K562 (cell line): ENCODE measurements at regions not wholly inside any gene's neighbourhood (a gene's known extent, or its start where the extent isn't known, plus 50 kb on each side); places are given as distances from the start of the nearest gene placed in this dataset.

ENCODE experiments used
- ATAC-seq: fragments of 200-7000 bp; cut with Tn5 transposase; 3 replicates; pipeline ENCODE4 v1.9.1; 2020; ENCODE audit warnings: moderate library complexity
- BruUV-seq: library from RNA; stranded (reverse); fragments of 400-500 nt; replicated peaks from 2 replicates; lab custom pipeline; 2021; lab: Mats Ljungman, UMichigan
- CTCF ChIA-PET: fragments of 300-600 bp; formaldehyde crosslinking; extraction: SDS; loops from one replicate; lab custom pipeline; 2021; ENCODE audit warnings: low intra/inter-chr PET ratio; lab: Yijun Ruan, JAX
- POLR2A ChIA-PET: fragments of 300-600, 350-650 bp; sonication (Branson Sonifier 250); formaldehyde crosslinking; extraction: SDS; loops from one replicate; lab custom pipeline; 2021; ENCODE audit warnings: antibody characterized with exemption, inconsistent platforms; lab: Yijun Ruan, JAX
- DNase-seq, 4 experiments: peaks; one replicate each; pipeline versions ENCODE4 v3.0.0 to v3.0.0-alpha.2; 2011 to 2018; ENCODE audit warnings: low spot score in 3 of 4, mixed read lengths in 3 of 4; ENCODE audit errors: extremely low read depth in 1 of 4
- FAIRE-seq: peaks from 2 replicates; lab custom pipeline; 2011; peaks lifted over from hg19 to GRCh38; lab: Jason Lieb, UNC
- H2AFZ ChIP-seq: 2 replicates; pipeline ENCODE4 v1.6.0; 2011; ENCODE audit warnings: low read depth, low read length, control low read depth, inconsistent platforms
- H3K27ac ChIP-seq: fragments of 200-600 bp; 3 replicates; pipeline ENCODE4 v1.8.0; 2011; ENCODE audit warnings: low read depth, mild to moderate bottlenecking, control low read depth, inconsistent platforms, low read length, moderate library complexity, mixed read lengths; ENCODE audit errors: extremely low read depth
- H3K27me3 ChIP-seq, 2 experiments: fragments of 300-600 bp in 1 of 2; 2 replicates in 1 of 2; 3 replicates in 1 of 2; pipeline versions ENCODE4 v1.6.0 to v1.8.0; 2011; ENCODE audit warnings: inconsistent platforms in 2 of 2, low read length in 2 of 2, mild to moderate bottlenecking in 1 of 2, mixed read lengths in 1 of 2, moderate library complexity in 1 of 2; ENCODE audit not compliant: control insufficient read depth in 2 of 2, insufficient read depth in 2 of 2
- H3K36me3 ChIP-seq: fragments of 300-600 bp; 3 replicates; pipeline ENCODE4 v1.8.0; 2011; ENCODE audit warnings: mild to moderate bottlenecking, low read length, inconsistent platforms; ENCODE audit not compliant: control insufficient read depth, insufficient read depth
- H3K4me1 ChIP-seq, 2 experiments: fragments of 200-600 bp in 1 of 2; replicated peaks in 1 of 2; 2 replicates in 1 of 2; 3 replicates in 1 of 2; pipeline versions ENCODE4 v1.5.1 to v1.8.0; 2011; ENCODE audit warnings: inconsistent platforms in 2 of 2, low read length in 2 of 2, mild to moderate bottlenecking in 1 of 2, mixed read lengths in 1 of 2, moderate library complexity in 1 of 2; ENCODE audit not compliant: control insufficient read depth in 2 of 2, insufficient read depth in 2 of 2
- H3K4me2 ChIP-seq: 2 replicates; pipeline ENCODE4 v1.6.1; 2011; ENCODE audit warnings: low read length, control low read depth, inconsistent platforms, mixed read lengths; ENCODE audit not compliant: insufficient read depth
- H3K4me3 ChIP-seq: fragments of 200-600 bp; sonication (generic), shearing (Covaris generic); 2 replicates; pipeline ENCODE4 v1.5.1; 2016; ENCODE audit warnings: control low read depth, inconsistent platforms
- H3K79me2 ChIP-seq: fragments of 200-600 bp; 3 replicates; pipeline ENCODE4 v1.8.0; 2011; ENCODE audit warnings: low read length, inconsistent platforms; ENCODE audit not compliant: control insufficient read depth, insufficient read depth
- H3K9ac ChIP-seq, 2 experiments: 2 replicates each; pipeline versions ENCODE4 v1.6.0 to v1.6.1; 2011; ENCODE audit warnings: low read depth in 2 of 2, low read length in 2 of 2, control low read depth in 1 of 2, inconsistent platforms in 1 of 2, mild to moderate bottlenecking in 1 of 2, mixed read lengths in 1 of 2; ENCODE audit not compliant: insufficient read depth in 1 of 2
- H3K9me1 ChIP-seq: one replicate; pipeline ENCODE4 v1.6.0; 2011; ENCODE audit warnings: inconsistent platforms, mild to moderate bottlenecking, low read length, moderate library complexity; ENCODE audit not compliant: control insufficient read depth, insufficient read depth
- H3K9me3 ChIP-seq: replicated peaks from 2 replicates; pipeline ENCODE4 v1.5.1; 2011; ENCODE audit warnings: low read depth, low read length, inconsistent platforms; ENCODE audit not compliant: control insufficient read depth, insufficient read depth
- H4K20me1 ChIP-seq: replicated peaks from 2 replicates; pipeline ENCODE4 v1.6.1; 2011; ENCODE audit warnings: low read length, inconsistent platforms, mixed read lengths; ENCODE audit not compliant: control insufficient read depth, insufficient read depth
- ATF2 ChIP-seq: sonication (generic); formaldehyde crosslinking; IDR thresholded peaks from 2 replicates; pipeline ENCODE4 v1.8.1; 2022; ENCODE audit warnings: missing genetic modification reagents
- ATF3 ChIP-seq, 2 experiments: fragments of 450-650 bp in 1 of 2; sonication (generic) in 1 of 2; formaldehyde crosslinking in 1 of 2; IDR thresholded peaks in 1 of 2; conservative IDR thresholded peaks in 1 of 2; 2 replicates each; pipeline versions ENCODE4 v1.6.1 to v1.8.1; 2016 to 2023; ENCODE audit warnings: mild to moderate bottlenecking in 2 of 2, moderate library complexity in 2 of 2, inconsistent platforms in 1 of 2, missing genetic modification reagents in 1 of 2
- FOXA1 ChIP-seq: fragments of 450-650 bp; IDR thresholded peaks from 2 replicates; pipeline ENCODE4 v1.6.1; 2016; ENCODE audit warnings: mild to moderate bottlenecking, borderline replicate concordance
- FOXK2 ChIP-seq, 2 experiments: fragments of 450-650 bp; IDR thresholded peaks in 1 of 2; conservative IDR thresholded peaks in 1 of 2; 2 replicates each; pipeline ENCODE4 v1.6.1; 2016; ENCODE audit warnings: low read depth in 2 of 2, mild to moderate bottlenecking in 1 of 2
- GABPB1 ChIP-seq: sonication (generic); formaldehyde crosslinking; IDR thresholded peaks from 2 replicates; pipeline ENCODE4 v1.8.0; 2022; ENCODE audit warnings: mild to moderate bottlenecking, missing genetic modification reagents
- KDM5B ChIP-seq: fragments of 200-600 bp; sonication (generic); IDR thresholded peaks from 2 replicates; pipeline ENCODE4 v1.6.1; 2012; ENCODE audit warnings: low read depth, mild to moderate bottlenecking, moderate library complexity, low read length, control low read depth, inconsistent platforms; ENCODE audit not compliant: insufficient replicate concordance
- KLF6 ChIP-seq: fragments of 250-450 bp; sonication (Bioruptor Pico); IDR thresholded peaks from 2 replicates; pipeline ENCODE4 v1.4.0; 2020; ENCODE audit warnings: mild to moderate bottlenecking, moderate library complexity, borderline replicate concordance
- THAP12 ChIP-seq: fragments of 250-450 bp; sonication (Bioruptor Pico); IDR thresholded peaks from 2 replicates; pipeline ENCODE4 v1.9.0; 2021; ENCODE audit warnings: mild to moderate bottlenecking, inconsistent platforms
- THRB ChIP-seq: fragments of 450-650 bp; formaldehyde crosslinking; conservative IDR thresholded peaks from 2 replicates; pipeline ENCODE4 v1.4.0; 2022; ENCODE audit warnings: mild to moderate bottlenecking, missing genetic modification characterization
- ZC3H11A ChIP-seq: IDR thresholded peaks from 2 replicates; pipeline ENCODE4 v1.6.1; 2012; ENCODE audit warnings: low read depth, low read length, improper control_type of control experiment
- WGBS: fragments of 100-300 bp; shearing (Covaris generic); methylation state at CpG from one replicate; pipeline ENCODE4 v1.1.6; 2016; ENCODE audit warnings: low coverage, mixed read lengths; ENCODE audit not compliant: insufficient coverage; ENCODE audit errors: missing lambda C conversion rate; 5-methylcytosine and 5-hydroxymethylcytosine counted together
- in situ Hi-C: fragments of 300-500 bp; cut with MboI; formaldehyde crosslinking; loops from 4 replicates; pipeline ENCODE4 v1.15.0; 2018; ENCODE audit warnings: inconsistent platforms, mixed read lengths
- intact Hi-C: fragments of 100-400 bp; cut with micrococcal nuclease; formaldehyde crosslinking; loops from 2 replicates; pipeline ENCODE4 v1.14.2; 2022
- TF ChIP-seq, protein P1 (sequence below): sonication (generic); formaldehyde crosslinking; IDR thresholded peaks from 2 replicates; pipeline ENCODE4 v1.5.0; 2020; ENCODE audit warnings: missing genetic modification reagents

- POLR2A ChIA-PET, result interaction anchor here (0.6 kb wide), 1 partner anchor 258 kb away, joined by 3 read pairs; no protein-coding TSS in a partner anchor
- in situ Hi-C loops, result no loop called here
- no peaks in the 10 kb centered on the region for H4K20me1 ChIP-seq
- H3K9me1 ChIP-seq, result peaks cover under 1% of the 10 kb centered on the region
- WGBS, result 14% methylated on average over 9 of the region's 10 CpGs
- no peak overlapping the region for H3K4me3 ChIP-seq
- intact Hi-C loops, result no loop called here
- no peaks in the 10 kb centered on the region for H3K9me3 ChIP-seq
- CTCF ChIA-PET, result no interaction called here
- ATAC-seq, result no peak
- H3K36me3 ChIP-seq, result no peaks in the 10 kb centered on the region
- H3K27ac ChIP-seq, result no peak overlapping the region
- no peaks in the 10 kb centered on the region for H3K79me2 ChIP-seq
- TF ChIP-seq ZC3H11A (no peak), THAP12 (no peak), KDM5B (no peak), THRB (CRISPR knock-in tag) (no peak), FOXA1 (no peak), ATF2 (no peak), KLF6 (CRISPR knock-in tag) (no peak), FOXK2 (conservative IDR thresholded peaks at IDR 0.05 in 1 of 2, IDR thresholded peaks at IDR 0.05 in 1 of 2; ENCODE audit: low read depth in 2 of 2) (no peak), GABPB1 (no peak), ATF3 (IDR thresholded peaks at IDR 0.05) (no peak), ATF3 (CRISPR knock-in tag; conservative IDR thresholded peaks at IDR 0.05) (no peak)
- TF ChIP-seq, protein P1, sequence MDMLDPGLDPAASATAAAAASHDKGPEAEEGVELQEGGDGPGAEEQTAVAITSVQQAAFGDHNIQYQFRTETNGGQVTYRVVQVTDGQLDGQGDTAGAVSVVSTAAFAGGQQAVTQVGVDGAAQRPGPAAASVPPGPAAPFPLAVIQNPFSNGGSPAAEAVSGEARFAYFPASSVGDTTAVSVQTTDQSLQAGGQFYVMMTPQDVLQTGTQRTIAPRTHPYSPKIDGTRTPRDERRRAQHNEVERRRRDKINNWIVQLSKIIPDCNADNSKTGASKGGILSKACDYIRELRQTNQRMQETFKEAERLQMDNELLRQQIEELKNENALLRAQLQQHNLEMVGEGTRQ, result no peak
- TF ChIP-seq, all 486 proteins: peak for 0
- Histone ChIP-seq H3K4me2 (no peak overlapping the region), H3K4me1 (peaks cover 2 to 6% of the 10 kb centered on the region in 2 experiments; a peak in 3 of 5 replicates), H3K27me3 (peaks cover 43 to 82% of the 10 kb centered on the region in 2 experiments), H3K9ac (no peak overlapping the region), H2AFZ (no peak overlapping the region)
- DNase-seq (no peak), FAIRE-seq (no peak)
- BruUV-seq, result no TSS peak
Measured at GRCh38 chr6:33880104-33880678, 76.4 kb upstream of the MLN start.
